ENCODE measurements at regions not wholly inside any gene's neighbourhood (a gene's known extent, or its start where the extent isn't known, plus 50 kb on each side); places are given as distances from the start of the nearest gene placed in this dataset.

GRCh38 chr20:62544505-62545055 is 68.8 kb upstream of the GATA5 start:
- in situ Hi-C loops (cut with HindIII; ENCODE audit: low pct_unique_long_range_greater_than_20kb, low sequenced_read_pairs), result no loop called here
- ChIA-PET POLR2A (no interaction called here), CTCF (no interaction called here)
- no peaks in the 10 kb centered on the region for H3K9me3 ChIP-seq (ENCODE audit: control insufficient read depth, insufficient read depth, low read depth, low read length)
- H3K36me3 ChIP-seq (ENCODE audit: control insufficient read depth, insufficient read depth, low read length), result no peaks in the 10 kb centered on the region
- intact Hi-C loops (cut with micrococcal nuclease; ENCODE audit: unreplicated experiment), result no loop called here
- no peak for ATAC-seq
- peaks cover 21% of the 10 kb centered on the region for H3K4me1 ChIP-seq (ENCODE audit: control insufficient read depth, insufficient read depth, low read length)
- TF ChIP-seq CTCF (IDR thresholded peaks at IDR 0.05), result no peak
- no peak for TF ChIP-seq REST (IDR thresholded peaks at IDR 0.05; ENCODE audit: insufficient read depth in 1 of 2, low read depth in 2 of 2, low read length in 1 of 2)
- TF ChIP-seq TCF7L2 (IDR thresholded peaks at IDR 0.05; ENCODE audit: low read depth, low read length), result no peak
- TF ChIP-seq POLR2AphosphoS5 (IDR thresholded peaks at IDR 0.05; ENCODE audit: low read depth, low read length), result no peak
- H3K4me3 ChIP-seq (ENCODE audit: low read depth in 2 of 2, low read length in 2 of 2), result no peak overlapping the region
- no peak for DNase-seq (ENCODE audit: low read depth, low spot score)
- H3K27me3 ChIP-seq (ENCODE audit: control insufficient read depth, insufficient read depth, low read length), result no peaks in the 10 kb centered on the region
- no TSS peak for BruUV-seq (replicated peaks)
- H3K27ac ChIP-seq (ENCODE audit: low read length), result no peak overlapping the region

- no peak for TF ChIP-seq SIN3A (IDR thresholded peaks at IDR 0.05; ENCODE audit: borderline replicate concordance, insufficient read depth, low read depth, low read length)
- no peak for TF ChIP-seq TCF7L2 (IDR thresholded peaks at IDR 0.05; ENCODE audit: low read depth, low read length)
- no peak for TF ChIP-seq CTCF (IDR thresholded peaks at IDR 0.05)
- TF ChIP-seq POLR2AphosphoS5 (IDR thresholded peaks at IDR 0.05; ENCODE audit: low read depth, low read length), result no peak
- TF ChIP-seq REST (IDR thresholded peaks at IDR 0.05; ENCODE audit: insufficient read depth in 1 of 2, low read depth in 2 of 2, low read length in 1 of 2), result no peak
- Histone ChIP-seq H3K36me3 (ENCODE audit: control insufficient read depth, insufficient read depth, low read length) (no peaks in the 10 kb centered on the region), H3K27me3 (ENCODE audit: control insufficient read depth, insufficient read depth, low read length) (no peaks in the 10 kb centered on the region), H3K4me3 (ENCODE audit: low read depth in 2 of 2, low read length in 2 of 2) (no peak overlapping the region), H3K9me3 (ENCODE audit: control insufficient read depth, insufficient read depth, low read depth, low read length) (no peaks in the 10 kb centered on the region), H3K27ac (ENCODE audit: low read length) (0 out of 2 replicates have a peak overlapping the region, but pooled peaks have one; percentile 23), H3K4me1 (ENCODE audit: control insufficient read depth, insufficient read depth, low read length) (peaks cover 22% of the 10 kb centered on the region)
- ChIA-PET CTCF (no interaction called here), POLR2A (no interaction called here)
- BruUV-seq (replicated peaks), result no TSS peak
- DNase-seq (ENCODE audit: low read depth, low spot score) (no peak), ATAC-seq (no peak)
- in situ Hi-C loops (cut with HindIII; ENCODE audit: low pct_unique_long_range_greater_than_20kb, low sequenced_read_pairs) (no loop called here), intact Hi-C loops (cut with micrococcal nuclease; ENCODE audit: unreplicated experiment) (no loop called here)
Measured at GRCh38 chr20:62545271-62545670, 69.5 kb upstream of the GATA5 start.
